GM18951 (cell line): ENCODE measurements at regions not wholly inside any gene's neighbourhood (a gene's known extent, or its start where the extent isn't known, plus 50 kb on each side); places are given as distances from the start of the nearest gene placed in this dataset.

Experiments used
- POLR2A ChIP-seq: IDR thresholded peaks from 4 replicates; pipeline ENCODE4 v1.6.1; 2011; ENCODE audit warnings: mild to moderate bottlenecking; ENCODE audit not compliant: insufficient read length, insufficient read depth; ENCODE audit errors: extremely low read depth
- in situ Hi-C: fragments of 300-500 bp; cut with MboI; formaldehyde crosslinking; loops from one replicate; pipeline ENCODE4 v1.12.0; 2022; ENCODE audit warnings: low sequenced_read_pairs, mixed read lengths, inconsistent platforms; ENCODE audit not compliant: unreplicated experiment

GRCh38 chr7:41832941-41833340, 130.1 kb upstream of the INHBA start:
- no peak for TF ChIP-seq POLR2A
- in situ Hi-C loops, result no loop called here

GRCh38 chr7:41830271-41830670, 127.4 kb upstream of the INHBA start:
- in situ Hi-C loops, result no loop called here
- no peak for TF ChIP-seq POLR2A

GRCh38 chr7:41828911-41829310, 126.0 kb upstream of the INHBA start:
- in situ Hi-C loops, result no loop called here
- no peak for TF ChIP-seq POLR2A

- TF ChIP-seq POLR2A, result no peak
- in situ Hi-C loops, result no loop called here
Observed at GRCh38 chr7:41826641-41827040, 123.8 kb upstream of the INHBA start.

- no peak for TF ChIP-seq POLR2A
- in situ Hi-C loops, result no loop called here
Observed at GRCh38 chr7:41825927-41826480, 123.1 kb upstream of the INHBA start.

- TF ChIP-seq POLR2A, result no peak
- in situ Hi-C loops, result no loop called here
Observed at GRCh38 chr7:41824284-41824683, 121.4 kb upstream of the INHBA start.

- in situ Hi-C loops, result no loop called here
- no peak for TF ChIP-seq POLR2A
Observed at GRCh38 chr7:41822259-41822817, 119.4 kb upstream of the INHBA start.

- in situ Hi-C loops, result no loop called here
- no peak for TF ChIP-seq POLR2A
Observed at GRCh38 chr7:41821521-41822213, 118.8 kb upstream of the INHBA start.

- in situ Hi-C loops, result no loop called here
- no peak for TF ChIP-seq POLR2A
Observed at GRCh38 chr7:41820111-41820671, 117.3 kb upstream of the INHBA start.

GRCh38 chr7:41819645-41820044, 116.8 kb upstream of the INHBA start:
- in situ Hi-C loops, result no loop called here
- TF ChIP-seq POLR2A, result no peak

GRCh38 chr7:41818765-41819398, 116.0 kb upstream of the INHBA start:
- no peak for TF ChIP-seq POLR2A
- in situ Hi-C loops, result no loop called here

GRCh38 chr7:41817386-41817785, 114.5 kb upstream of the INHBA start:
- no peak for TF ChIP-seq POLR2A
- in situ Hi-C loops, result no loop called here

- in situ Hi-C loops, result no loop called here
- TF ChIP-seq POLR2A, result no peak
Observed at GRCh38 chr7:41816111-41816510, 113.2 kb upstream of the INHBA start.
